ENCODE measurements at regions not wholly inside any gene's neighbourhood (a gene's known extent, or its start where the extent isn't known, plus 50 kb on each side); places are given as distances from the start of the nearest gene placed in this dataset.
"Not testable (repeated sequence)": the region's sequence is repeated elsewhere in the genome, so short reads cannot be mapped to it uniquely, and the experiment has no call there.

- Histone ChIP-seq H3K79me2 (ENCODE audit: low read length) (no peaks in the 10 kb centered on the region), H3K27ac (ENCODE audit: low read length) (no peak overlapping the region), H3K27me3 (replicated peaks; ENCODE audit: insufficient read depth, low read length) (no peaks in the 10 kb centered on the region), H3F3A (ENCODE audit: insufficient read depth, low read length) (no peaks in the 10 kb centered on the region), H4K20me1 (ENCODE audit: insufficient read depth, low read length) (no peaks in the 10 kb centered on the region), H2AFZ (ENCODE audit: low read length) (no peak overlapping the region), H3K36me3 (replicated peaks; ENCODE audit: insufficient read depth, low read length) (no peaks in the 10 kb centered on the region), H3K4me3 (ENCODE audit: low read length) (no peak overlapping the region), H3K9me3 (replicated peaks; ENCODE audit: insufficient read depth, low read length) (no peaks in the 10 kb centered on the region), H3K9me2 (replicated peaks; ENCODE audit: insufficient read depth, low read length) (no peaks in the 10 kb centered on the region), H3K9ac (ENCODE audit: low read length) (no peak overlapping the region), H3K4me2 (ENCODE audit: low read depth, low read length) (no peak overlapping the region), H3K4me1 (ENCODE audit: low read length) (no peaks in the 10 kb centered on the region)
- no peak for DNase-seq
- TF ChIP-seq CTCF (IDR thresholded peaks at IDR 0.05; ENCODE audit: low read length) (no peak), EZH2 (optimal IDR thresholded peaks at IDR 0.05; ENCODE audit: low read depth, low read length) (no peak), EZH2phosphoT487 (IDR thresholded peaks at IDR 0.05; ENCODE audit: low read length) (no peak)
Measured at GRCh38 chr16:59463776-59464175, 729.7 kb upstream of the GOT2 start.

GRCh38 chr16:59459806-59460205 lies 725.7 kb upstream of the GOT2 start:
- H3K27me3 ChIP-seq (replicated peaks; ENCODE audit: insufficient read depth, low read length) = no peaks in the 10 kb centered on the region
- H3K4me1 ChIP-seq (ENCODE audit: low read length) = no peaks in the 10 kb centered on the region
- no peaks in the 10 kb centered on the region for H3K9me3 ChIP-seq (replicated peaks; ENCODE audit: insufficient read depth, low read length)
- no peak overlapping the region for H3K4me2 ChIP-seq (ENCODE audit: low read depth, low read length)
- no peak for TF ChIP-seq EZH2phosphoT487 (IDR thresholded peaks at IDR 0.05; ENCODE audit: low read length)
- TF ChIP-seq CTCF (IDR thresholded peaks at IDR 0.05; ENCODE audit: low read length) = no peak
- TF ChIP-seq EZH2 (optimal IDR thresholded peaks at IDR 0.05; ENCODE audit: low read depth, low read length) = no peak
- no peak overlapping the region for H3K27ac ChIP-seq (ENCODE audit: low read length)
- H3K9me2 ChIP-seq (replicated peaks; ENCODE audit: insufficient read depth, low read length) = no peaks in the 10 kb centered on the region
- DNase-seq = no peak
- H4K20me1 ChIP-seq (ENCODE audit: insufficient read depth, low read length) = no peaks in the 10 kb centered on the region
- H3F3A ChIP-seq (ENCODE audit: insufficient read depth, low read length) = no peaks in the 10 kb centered on the region
- H3K4me3 ChIP-seq (ENCODE audit: low read length) = no peak overlapping the region
- H2AFZ ChIP-seq (ENCODE audit: low read length) = no peak overlapping the region
- no peaks in the 10 kb centered on the region for H3K79me2 ChIP-seq (ENCODE audit: low read length)
- no peaks in the 10 kb centered on the region for H3K36me3 ChIP-seq (replicated peaks; ENCODE audit: insufficient read depth, low read length)
- H3K9ac ChIP-seq (ENCODE audit: low read length) = no peak overlapping the region

- no peak overlapping the region for H3K4me3 ChIP-seq (ENCODE audit: low read length)
- no peak overlapping the region for H2AFZ ChIP-seq (ENCODE audit: low read length)
- H3K9ac ChIP-seq (ENCODE audit: low read length) = no peak overlapping the region
Measured at GRCh38 chr16:59455497-59455896, 721.4 kb upstream of the GOT2 start.

GRCh38 chr16:59450513-59450912 lies 716.4 kb upstream of the GOT2 start:
- H3K27ac ChIP-seq (ENCODE audit: low read length); H3F3A ChIP-seq (ENCODE audit: insufficient read depth, low read length); H3K9ac ChIP-seq (ENCODE audit: low read length); DNase-seq; H3K36me3 ChIP-seq (replicated peaks; ENCODE audit: insufficient read depth, low read length); H3K27me3 ChIP-seq (replicated peaks; ENCODE audit: insufficient read depth, low read length); H3K4me2 ChIP-seq (ENCODE audit: low read depth, low read length); H3K4me3 ChIP-seq (ENCODE audit: low read length); H3K9me2 ChIP-seq (replicated peaks; ENCODE audit: insufficient read depth, low read length); H3K79me2 ChIP-seq (ENCODE audit: low read length); H3K9me3 ChIP-seq (replicated peaks; ENCODE audit: insufficient read depth, low read length); H4K20me1 ChIP-seq (ENCODE audit: insufficient read depth, low read length); H2AFZ ChIP-seq (ENCODE audit: low read length); H3K4me1 ChIP-seq (ENCODE audit: low read length): not testable (repeated sequence)

More at GRCh38 chr16:59455497-59455896, 721.4 kb upstream of the GOT2 start:
- H3K36me3 ChIP-seq (replicated peaks; ENCODE audit: insufficient read depth, low read length) = no peaks in the 10 kb centered on the region
- TF ChIP-seq CTCF (IDR thresholded peaks at IDR 0.05; ENCODE audit: low read length) = no peak
- TF ChIP-seq EZH2 (optimal IDR thresholded peaks at IDR 0.05; ENCODE audit: low read depth, low read length) = no peak
- no peak for TF ChIP-seq EZH2phosphoT487 (IDR thresholded peaks at IDR 0.05; ENCODE audit: low read length)
- no peaks in the 10 kb centered on the region for H3K9me2 ChIP-seq (replicated peaks; ENCODE audit: insufficient read depth, low read length)
- DNase-seq = no peak
- H3K4me1 ChIP-seq (ENCODE audit: low read length) = peaks cover 6% of the 10 kb centered on the region
- H3K27ac ChIP-seq (ENCODE audit: low read length) = no peak overlapping the region
- no peaks in the 10 kb centered on the region for H3K9me3 ChIP-seq (replicated peaks; ENCODE audit: insufficient read depth, low read length)
- no peaks in the 10 kb centered on the region for H3K27me3 ChIP-seq (replicated peaks; ENCODE audit: insufficient read depth, low read length)
- H3K79me2 ChIP-seq (ENCODE audit: low read length) = no peaks in the 10 kb centered on the region
- H4K20me1 ChIP-seq (ENCODE audit: insufficient read depth, low read length) = no peaks in the 10 kb centered on the region
- no peaks in the 10 kb centered on the region for H3F3A ChIP-seq (ENCODE audit: insufficient read depth, low read length)
- H3K4me2 ChIP-seq (ENCODE audit: low read depth, low read length) = no peak overlapping the region
